Sciatic nerve (tissue), 2 donors: ENCODE measurements at regions not wholly inside any gene's neighbourhood (a gene's known extent, or its start where the extent isn't known, plus 50 kb on each side); places are given as distances from the start of the nearest gene placed in this dataset.

Experiments used
- ATAC-seq: fragments of 200-7000 bp; cut with Tn5 transposase; one replicate; pipeline ENCODE4 v1.9.1; 2020; ENCODE audit warnings: mild to moderate bottlenecking, moderate library complexity
- DNase-seq: peaks from one replicate; pipeline ENCODE4 v3.0.0-alpha.2; 2020; ENCODE audit warnings: low spot score
- intact Hi-C: fragments of 100-400 bp; cut with DNase I; formaldehyde crosslinking; loops from one replicate; pipeline ENCODE4 v1.14.2; 2022
- donor health status: DM: no; HTN: no; CAD: no.
- donor health status: DM: no; HTN: no; CAD: no.

DNA sequence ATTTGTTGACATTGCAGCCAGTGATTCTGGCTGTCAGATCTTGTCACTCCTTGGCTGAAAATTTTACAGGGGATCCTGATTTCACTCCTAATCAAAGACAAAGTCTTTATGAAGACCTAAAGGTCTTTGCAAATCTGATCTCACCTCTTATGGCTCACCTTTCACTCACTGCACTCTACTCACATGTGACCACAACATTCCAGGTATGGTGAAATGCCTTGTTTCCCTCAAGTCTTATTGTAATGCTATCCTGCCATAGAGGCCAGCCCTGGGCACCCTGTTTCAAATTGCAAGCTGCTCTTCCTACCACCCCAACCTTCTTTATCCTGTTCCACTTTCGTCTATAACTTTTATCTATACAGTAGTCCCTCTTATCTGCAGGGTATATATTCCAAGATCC is 200.1 kb downstream of the NDFIP2 start:
- ATAC-seq (no peak), DNase-seq (no peak)
- intact Hi-C loops = no loop called here

DNA sequence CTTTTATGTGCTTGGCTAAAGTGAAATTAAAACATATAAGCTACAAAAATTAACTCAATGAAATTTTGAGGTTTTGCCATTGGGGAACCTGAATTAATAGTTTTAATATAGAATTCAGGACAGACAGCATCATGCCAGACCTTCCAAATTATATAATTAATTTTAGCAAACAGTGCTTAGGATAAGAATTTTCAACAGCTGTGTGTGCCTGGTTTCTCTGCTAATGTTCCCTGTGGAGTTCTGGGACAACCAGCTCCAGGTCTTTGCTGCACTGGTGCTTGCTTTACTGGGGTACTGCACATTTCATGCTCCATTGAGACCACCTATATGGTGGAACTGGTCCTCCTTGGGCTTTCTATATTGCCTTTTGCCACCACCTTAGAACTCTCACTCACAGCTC is 199.5 kb downstream of the NDFIP2 start:
- DNase-seq (no peak), ATAC-seq (no peak)
- intact Hi-C loops = no loop called here

DNA sequence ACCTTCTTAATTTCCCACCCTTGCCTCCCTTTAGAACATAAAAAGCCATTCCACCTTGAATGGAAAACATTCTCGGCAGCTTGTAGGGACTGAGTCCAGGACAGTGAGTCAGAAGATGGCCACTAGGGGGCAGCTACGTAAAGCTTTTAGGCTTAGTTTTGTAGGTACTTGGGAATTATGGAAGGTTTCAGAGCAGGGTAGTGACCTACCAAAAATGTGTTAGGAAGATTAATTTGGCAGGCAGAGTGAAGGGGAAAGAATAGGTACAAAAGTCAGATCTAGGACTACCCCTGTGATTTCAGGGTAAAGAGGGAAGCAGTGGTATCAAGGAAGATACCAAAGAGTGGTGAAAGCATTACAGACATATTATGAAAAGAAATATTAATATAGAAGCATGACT is 198.4 kb downstream of the NDFIP2 start:
- intact Hi-C loops = no loop called here
- ATAC-seq (peak; percentile 91), DNase-seq (peak; percentile 87)

DNA sequence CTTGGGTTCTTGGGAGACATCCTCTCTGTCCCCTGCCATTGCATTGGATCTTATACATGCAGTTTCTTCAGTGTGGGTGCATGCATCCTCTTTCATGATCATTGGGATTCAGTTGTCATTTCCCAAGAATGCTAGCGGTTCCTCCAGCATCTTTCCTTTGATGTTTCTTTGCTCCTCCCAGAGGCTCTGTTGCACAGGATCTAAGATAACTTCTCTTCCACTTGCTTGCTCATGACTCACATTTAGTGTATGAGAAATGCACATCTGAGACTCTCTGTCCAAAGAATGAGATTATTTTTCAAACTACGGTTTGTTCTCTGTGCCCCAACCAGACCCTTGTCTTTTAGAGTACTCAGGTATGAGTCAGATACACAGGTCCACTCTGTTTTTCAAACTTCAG is 197.1 kb downstream of the NDFIP2 start:
- no peak for ATAC-seq
- intact Hi-C loops = no loop called here
- DNase-seq = no peak

DNA sequence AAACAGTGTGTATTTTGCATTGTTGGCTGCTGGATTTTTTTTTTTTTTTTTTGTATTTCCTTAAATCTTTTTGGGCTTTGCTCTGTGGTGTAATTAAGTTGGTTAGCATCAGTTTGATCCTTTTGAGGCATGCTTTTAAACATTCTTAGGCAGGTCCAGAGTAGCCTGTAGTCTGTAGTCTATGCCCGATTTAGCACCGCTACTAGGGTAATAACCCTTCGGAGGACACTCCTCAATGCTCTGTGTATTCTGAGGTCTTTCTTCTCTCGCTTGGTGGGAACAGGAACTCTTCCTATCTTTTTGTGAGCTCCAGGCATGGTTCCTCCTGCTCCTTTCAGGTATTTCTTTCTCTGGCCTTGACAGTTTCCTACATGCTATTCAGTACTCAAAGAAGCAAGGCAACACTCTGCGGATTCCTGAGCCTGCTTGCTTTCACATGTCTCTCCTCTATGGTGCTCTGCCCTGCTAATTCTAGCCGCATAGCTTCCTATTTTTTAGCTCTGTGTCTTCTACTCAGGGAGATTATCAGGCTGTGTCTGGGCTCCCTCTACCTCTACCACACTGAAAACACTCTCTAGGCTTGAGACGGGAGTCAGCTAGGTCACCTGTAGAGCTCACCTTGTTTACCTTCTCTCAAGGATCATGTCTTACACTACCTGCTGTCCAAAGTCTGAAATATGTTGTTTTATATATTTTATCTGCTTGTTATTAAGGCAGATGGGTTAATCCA is 195.1 kb downstream of the NDFIP2 start:
- no peak for ATAC-seq
- intact Hi-C loops = no loop called here

DNA sequence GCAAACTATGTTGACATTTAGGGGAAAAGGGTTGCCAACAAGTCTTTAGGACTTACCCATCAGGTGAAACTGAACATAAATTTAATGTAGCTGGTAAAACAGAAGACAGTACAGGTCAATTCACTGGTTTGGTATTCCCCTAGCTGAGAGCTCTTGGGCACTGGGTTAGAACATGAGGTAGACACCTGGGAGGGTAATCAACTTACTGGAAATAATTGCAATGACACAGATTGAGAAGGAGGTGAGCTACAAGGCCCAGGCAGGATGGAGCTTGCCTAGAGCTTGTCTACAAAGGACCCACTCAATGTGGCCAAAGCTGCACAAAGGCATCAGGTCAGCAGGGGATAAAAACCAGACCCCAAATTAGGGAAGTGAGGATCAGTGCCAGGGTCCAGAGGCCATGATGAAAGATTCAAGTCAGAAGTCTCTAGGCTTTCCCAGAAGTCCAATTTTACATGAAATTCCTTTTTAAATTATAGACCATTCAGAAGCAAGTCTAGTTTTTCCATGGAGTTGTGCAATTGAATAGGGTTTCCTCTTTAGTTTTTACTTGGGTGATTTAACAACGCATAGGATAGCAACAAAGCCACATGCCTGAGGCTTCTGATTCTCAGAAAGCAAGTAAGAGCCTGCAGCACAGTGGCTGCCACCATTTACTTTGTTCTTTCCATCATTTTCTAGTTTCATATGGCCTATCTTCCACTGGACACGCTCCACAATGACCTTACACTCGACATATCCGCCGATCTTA is 194.0 kb downstream of the NDFIP2 start:
- intact Hi-C loops = no loop called here
- ATAC-seq = no peak

More for the DNA sequence above, 195.1 kb downstream of the NDFIP2 start:
- DNase-seq = no peak

DNA sequence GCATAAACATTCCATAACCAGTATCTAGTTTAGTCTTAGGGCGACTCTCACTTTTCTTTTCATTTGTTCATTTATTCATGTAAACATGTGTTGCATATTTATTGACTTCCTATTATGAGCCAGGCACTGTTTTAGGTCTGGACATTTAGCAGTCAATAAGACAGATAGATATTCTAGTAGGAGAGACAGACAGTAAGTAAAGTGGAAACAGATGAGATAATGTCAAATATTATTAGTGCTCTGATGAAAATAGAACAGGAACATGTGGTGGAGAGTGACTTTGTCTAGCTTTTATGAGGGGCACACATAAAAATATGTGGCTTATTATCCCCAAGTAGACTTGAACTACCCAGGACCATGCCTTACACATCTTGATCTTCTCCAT is 193.0 kb downstream of the NDFIP2 start:
- intact Hi-C loops = no loop called here
- no peak for DNase-seq
- ATAC-seq = no peak

More for the DNA sequence above, 194.0 kb downstream of the NDFIP2 start:
- DNase-seq = no peak

DNA sequence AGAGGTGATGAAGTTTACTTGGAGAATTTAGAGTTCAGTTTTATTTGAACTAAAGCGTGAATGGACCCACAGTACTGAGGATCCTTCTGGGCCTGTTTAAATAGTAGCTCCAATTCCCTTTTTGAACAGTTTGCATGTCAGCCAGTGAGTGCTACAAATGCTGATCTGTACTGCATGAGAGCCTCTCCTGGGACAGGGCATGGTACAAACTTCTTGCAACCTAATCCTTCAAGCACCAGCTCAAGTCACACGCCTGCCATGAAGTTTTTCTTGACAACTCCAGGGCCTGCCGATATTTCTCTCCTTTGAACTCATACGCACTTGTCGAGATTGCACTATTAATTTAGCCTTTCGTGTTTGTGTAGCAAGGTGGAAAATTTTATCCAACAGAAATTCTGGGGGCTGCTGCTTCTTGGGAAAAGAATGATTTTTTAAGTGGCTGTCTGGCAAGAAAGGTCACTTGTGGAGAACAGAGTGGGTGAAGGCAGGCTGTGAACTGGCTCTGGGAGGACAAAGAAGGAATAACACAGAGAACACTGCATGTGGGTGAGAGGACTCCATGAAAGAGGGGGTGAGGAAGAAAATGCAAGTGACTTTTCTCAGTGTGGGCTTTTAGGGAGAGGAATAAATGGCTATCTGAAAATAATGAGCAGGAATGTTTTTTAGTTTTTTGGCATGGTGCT is 192.5 kb downstream of the NDFIP2 start:
- ATAC-seq = peak; percentile 68
- intact Hi-C loops = no loop called here
- DNase-seq = no peak

DNA sequence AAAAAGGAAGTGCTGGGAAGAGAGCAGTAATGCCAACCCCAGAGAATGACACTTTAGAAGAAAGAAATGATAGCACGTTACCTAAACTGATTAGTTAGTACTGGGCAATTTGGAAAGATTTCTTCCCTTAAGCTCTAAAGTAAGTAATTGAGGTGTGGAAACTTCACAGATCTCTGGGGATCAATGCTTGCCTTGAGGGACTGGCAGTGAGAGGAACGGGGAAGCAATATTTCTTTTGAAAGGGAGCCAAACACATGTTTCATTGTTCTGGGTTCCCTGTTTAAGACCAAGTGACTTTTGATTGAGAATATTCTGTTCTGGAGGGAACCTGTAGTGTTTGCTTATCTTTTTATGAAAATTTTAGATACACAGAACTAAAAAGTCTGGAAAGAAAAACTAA is 190.5 kb downstream of the NDFIP2 start:
- intact Hi-C loops = no loop called here
- DNase-seq (no peak), ATAC-seq (no peak)

DNA sequence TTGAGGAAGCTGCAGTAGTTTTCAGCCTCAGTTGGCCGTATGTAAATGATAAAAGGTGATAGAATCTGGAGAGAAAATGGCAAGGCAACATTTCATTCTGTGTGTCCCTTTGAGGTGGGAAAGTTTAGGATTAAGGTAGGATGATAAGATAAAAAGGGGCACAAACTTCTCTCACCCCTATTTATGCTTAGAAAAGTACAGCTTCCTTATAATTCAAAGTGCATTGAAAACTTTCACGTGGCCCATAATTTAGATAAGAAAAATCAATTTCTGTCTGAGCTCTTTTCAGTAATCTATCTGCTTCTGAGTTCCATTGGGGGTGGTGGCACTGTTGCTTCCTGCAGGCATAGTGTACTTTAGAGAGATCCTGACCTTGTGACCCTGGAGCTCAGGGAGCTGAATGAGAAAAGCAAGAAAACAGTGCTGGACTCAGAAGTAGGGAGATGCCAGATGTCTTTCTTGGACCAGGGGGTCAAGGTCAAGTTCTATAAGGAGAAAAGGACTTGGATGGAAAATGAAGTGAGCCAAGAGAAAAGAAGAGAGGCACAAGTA is 187.3 kb downstream of the NDFIP2 start:
- intact Hi-C loops = no loop called here
- ATAC-seq = no peak

DNA sequence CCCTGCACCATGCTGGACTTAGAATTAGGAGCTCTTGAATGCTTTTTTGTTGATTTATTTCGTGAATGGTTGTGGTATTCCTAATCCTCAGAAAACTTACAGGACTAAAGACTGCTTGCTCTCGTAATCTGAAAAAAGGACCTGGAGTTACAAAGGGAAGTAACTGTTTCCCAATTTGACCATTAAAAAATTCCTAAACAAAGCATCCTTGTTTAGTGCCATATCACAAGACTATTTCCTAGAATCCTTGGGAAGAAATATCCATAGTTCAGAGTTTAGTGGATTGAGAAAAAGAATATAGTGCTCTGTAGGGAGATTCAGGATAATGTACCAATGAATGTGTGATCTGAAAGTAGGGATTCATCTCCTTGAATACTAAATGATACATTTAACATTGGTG is 186.8 kb downstream of the NDFIP2 start:
- intact Hi-C loops = no loop called here
- DNase-seq = no peak
- no peak for ATAC-seq

More for the DNA sequence above, 187.3 kb downstream of the NDFIP2 start:
- no peak for DNase-seq

DNA sequence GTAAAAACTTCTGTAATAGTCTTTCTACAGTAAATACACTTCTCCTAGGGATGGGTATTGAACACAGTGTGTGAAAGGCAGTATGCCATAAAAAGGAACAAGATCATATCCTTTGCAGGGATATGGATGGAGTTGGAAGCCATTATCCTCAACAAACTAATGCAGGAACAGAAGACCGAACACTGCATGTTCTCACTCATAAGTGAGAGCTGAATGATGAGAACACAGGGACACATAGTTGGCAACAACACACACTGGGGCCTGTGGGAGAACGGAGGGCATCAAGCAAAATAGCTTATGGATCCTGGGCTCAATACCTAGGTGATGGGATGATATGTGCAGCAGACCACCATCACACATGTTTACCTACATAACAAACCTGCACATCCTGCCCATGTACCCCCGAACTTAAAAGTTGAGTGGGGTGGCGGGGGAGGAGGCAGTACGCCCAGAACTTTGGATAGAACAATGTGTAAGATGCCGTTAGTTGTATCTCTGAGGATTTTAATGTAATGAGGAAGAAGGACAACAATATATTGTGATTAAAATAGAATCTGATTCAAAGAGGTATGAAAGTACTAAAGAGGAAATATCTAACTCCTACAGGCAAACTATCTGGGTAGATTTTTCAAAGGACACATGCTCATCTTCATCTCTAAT is 183.2 kb downstream of the NDFIP2 start:
- no peak for ATAC-seq
- no peak for DNase-seq
- intact Hi-C loops = no loop called here

DNA sequence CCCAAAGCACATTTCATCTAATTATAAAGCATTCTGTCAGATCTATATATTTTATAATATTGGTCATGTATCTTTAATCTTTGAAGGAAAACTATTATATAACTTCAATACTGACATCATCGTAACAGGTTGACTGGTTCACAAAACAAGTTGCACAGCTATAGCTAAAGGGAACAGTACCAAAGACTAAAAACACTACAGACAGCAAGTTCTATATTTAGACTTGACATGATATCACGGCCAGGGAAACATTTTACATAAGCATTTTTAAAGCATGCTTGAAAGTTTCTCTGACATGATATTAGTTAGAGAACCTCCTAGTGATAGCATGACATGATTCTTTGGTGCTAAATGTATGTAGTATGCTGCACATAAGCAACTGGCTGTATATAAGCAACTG is 182.5 kb downstream of the NDFIP2 start:
- DNase-seq = no peak

DNA sequence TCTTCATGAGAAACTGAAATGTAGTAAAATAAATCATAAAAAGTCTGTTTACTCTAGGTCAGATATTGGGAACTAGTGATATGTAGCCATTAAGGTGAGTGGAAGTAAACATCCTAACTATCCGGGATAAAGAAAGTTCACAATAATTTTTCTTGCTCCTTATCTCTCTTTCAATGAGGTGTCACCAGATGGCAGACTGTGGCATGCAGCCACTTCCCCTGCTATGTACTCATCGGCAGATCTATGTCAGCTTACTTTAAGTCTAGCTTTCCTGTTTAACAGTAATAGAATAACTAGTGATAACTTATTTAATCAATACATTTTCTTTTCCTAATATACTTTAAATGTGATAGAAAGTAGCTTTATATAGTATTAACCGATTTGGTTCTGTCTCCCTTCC is 181.9 kb downstream of the NDFIP2 start:
- ATAC-seq = no peak
- intact Hi-C loops = no loop called here
- DNase-seq = no peak

More for the DNA sequence above, 182.5 kb downstream of the NDFIP2 start:
- intact Hi-C loops = no loop called here
- no peak for ATAC-seq

DNA sequence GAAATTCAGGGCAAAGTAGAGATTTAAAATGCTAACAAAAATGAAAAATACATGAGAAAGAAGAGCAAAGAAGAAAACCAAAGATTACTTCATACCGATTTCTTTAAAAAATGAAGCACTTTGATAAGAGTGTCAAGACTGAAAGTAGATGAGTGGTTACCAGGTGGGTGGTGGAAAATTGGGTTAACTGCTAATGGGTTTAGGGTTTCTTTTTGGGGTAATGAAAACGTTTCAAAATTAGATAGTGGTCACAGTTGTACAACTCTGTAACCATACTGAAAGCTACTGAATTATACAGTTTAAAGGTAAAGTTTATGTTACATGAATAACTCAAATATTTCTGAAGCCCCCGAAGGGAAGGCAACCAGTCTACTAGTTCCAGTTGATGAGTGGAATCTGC is 179.4 kb downstream of the NDFIP2 start:
- DNase-seq = no peak
- ATAC-seq = no peak
- intact Hi-C loops = no loop called here

DNA sequence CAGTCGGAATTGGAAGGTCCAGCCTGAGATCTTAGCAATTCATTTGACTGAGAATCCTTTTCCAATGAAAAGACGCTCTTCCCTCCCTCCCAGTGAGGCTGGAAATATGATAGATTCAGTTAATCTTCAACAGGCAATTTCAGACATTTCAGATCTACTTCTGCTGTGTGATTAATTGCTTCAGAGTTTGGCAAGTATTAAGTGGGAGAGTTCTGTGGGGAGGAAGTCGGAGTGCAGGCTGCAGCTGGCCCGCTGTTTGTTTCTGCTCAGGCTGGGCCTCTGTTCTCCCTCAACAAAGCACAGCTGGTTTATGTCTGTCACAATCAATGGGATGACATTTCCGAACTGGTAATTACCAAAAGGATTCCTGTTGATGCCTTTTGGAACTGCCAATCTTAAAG is 178.2 kb downstream of the NDFIP2 start:
- intact Hi-C loops = no loop called here
- DNase-seq (no peak), ATAC-seq (peak; percentile 87)

DNA sequence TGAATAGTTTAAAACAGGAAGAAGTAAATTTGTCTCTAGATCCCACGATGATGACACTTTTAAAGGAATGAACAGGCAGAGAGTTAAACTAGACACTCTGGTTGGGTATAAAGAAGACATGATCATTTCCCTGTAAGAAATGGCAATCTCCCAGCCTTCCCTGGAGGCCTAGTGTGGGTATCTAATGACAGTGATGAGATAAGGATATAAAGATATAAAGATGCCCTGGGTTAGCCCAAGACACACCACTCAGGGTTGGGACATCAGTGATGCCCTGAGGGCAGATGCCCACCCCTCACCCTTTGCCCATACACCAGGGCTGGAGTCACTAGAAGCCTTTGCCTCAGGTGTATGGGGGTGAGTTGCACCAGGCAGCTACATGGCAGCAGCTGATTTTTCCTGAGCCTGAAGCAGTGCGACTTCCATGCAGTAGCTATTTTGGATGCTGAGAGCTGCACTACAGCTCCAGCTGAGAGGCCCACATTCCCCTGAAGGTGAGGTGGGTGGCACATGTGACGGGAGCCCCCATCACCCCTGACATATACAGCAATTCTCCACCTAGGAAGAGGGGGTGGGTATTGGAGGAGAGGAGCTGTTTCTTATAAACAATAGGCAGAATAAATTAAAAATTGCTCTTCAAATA is 177.5 kb downstream of the NDFIP2 start:
- intact Hi-C loops = no loop called here
- peak; percentile 22 for ATAC-seq
- no peak for DNase-seq

DNA sequence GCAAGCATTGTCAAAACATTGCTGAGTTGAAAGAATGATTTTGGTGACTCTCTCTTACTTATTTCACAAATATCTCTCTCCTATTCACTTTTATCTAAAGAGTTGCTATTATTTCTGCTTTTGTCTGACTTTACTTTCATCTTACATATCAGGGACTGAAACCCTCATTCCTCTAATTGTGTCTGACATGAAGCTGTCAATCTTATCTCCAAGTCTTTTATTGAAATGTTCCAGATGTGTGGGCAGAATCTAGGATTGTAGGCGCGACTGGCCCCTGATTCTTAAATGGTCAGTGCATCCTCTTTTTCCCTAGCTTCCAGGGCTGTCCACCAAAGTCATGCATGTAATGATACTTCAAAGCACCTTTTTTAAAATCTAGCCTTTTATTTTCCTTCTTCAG is 174.6 kb downstream of the NDFIP2 start:
- intact Hi-C loops = no loop called here
- DNase-seq (no peak), ATAC-seq (no peak)

DNA sequence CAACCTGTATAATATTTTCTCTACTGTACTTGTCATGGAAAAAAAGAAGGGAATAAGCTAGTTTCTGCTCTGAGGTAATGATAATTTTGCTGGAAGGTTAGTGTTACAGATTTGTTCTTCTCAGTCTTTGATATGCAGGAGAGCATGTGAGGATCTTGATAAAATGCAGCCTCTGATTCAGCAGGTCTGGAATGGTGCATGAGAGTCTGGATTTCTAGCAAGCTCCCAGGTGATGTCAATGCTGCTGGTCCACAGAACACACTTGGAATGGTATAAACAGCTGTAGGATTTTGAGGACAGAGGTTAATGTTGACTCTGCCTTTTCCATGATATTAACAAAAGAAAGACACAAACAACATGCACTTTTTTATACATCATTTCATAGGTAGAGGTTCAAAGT is 173.6 kb downstream of the NDFIP2 start:
- intact Hi-C loops = no loop called here
- DNase-seq = no peak
- ATAC-seq = no peak
